Esophagus squamous epithelium (tissue), 4 donors: ENCODE measurements at regions not wholly inside any gene's neighbourhood (a gene's known extent, or its start where the extent isn't known, plus 50 kb on each side); places are given as distances from the start of the nearest gene placed in this dataset.

ENCODE experiments used
- CTCF ChIP-seq, 6 experiments: fragments of 450-650 bp in 4 of 6; fragments of 200-600 bp in 2 of 6; sonication (generic) in 2 of 6; IDR thresholded peaks; one replicate each; pipeline ENCODE4 v1.5.1; 2016 to 2019; ENCODE audit warnings: antibody characterized with exemption in 6 of 6, mild to moderate bottlenecking in 4 of 6, moderate library complexity in 4 of 6
- POLR2A ChIP-seq, 4 donors: fragments of 450-650 bp; IDR thresholded peaks; one replicate each; pipeline ENCODE4 v1.6.1; 2017; ENCODE audit warnings: antibody characterized with exemption in 4 of 4, mild to moderate bottlenecking in 4 of 4, moderate library complexity in 3 of 4

GRCh38 chr9:663541-663940, 178.0 kb upstream of the DMRT1 start:
- TF ChIP-seq CTCF (IDR thresholded peaks at IDR 0.05) = no peak
- no peak for TF ChIP-seq POLR2A (IDR thresholded peaks at IDR 0.05)
